NB4 (cell line): ENCODE measurements at regions not wholly inside any gene's neighbourhood (a gene's known extent, or its start where the extent isn't known, plus 50 kb on each side); places are given as distances from the start of the nearest gene placed in this dataset.
"Not testable (repeated sequence)": the region's sequence is repeated elsewhere in the genome, so short reads cannot be mapped to it uniquely, and the experiment has no call there.

ENCODE experiments used
- DNase-seq: peaks from one replicate; pipeline ENCODE4 v3.0.0; 2010; ENCODE audit warnings: low read depth
- H3K4me3 ChIP-seq: one replicate; pipeline ENCODE4 v1.5.1; 2011; ENCODE audit warnings: mild to moderate bottlenecking, low read depth, low read length, moderate library complexity
- CTCF ChIP-seq: IDR thresholded peaks from one replicate; pipeline ENCODE4 v1.5.1; 2012; ENCODE audit warnings: low read depth, low read length
- MAX ChIP-seq: IDR thresholded peaks from 2 replicates; pipeline ENCODE4 v1.6.1; 2011; ENCODE audit warnings: low read depth, low read length
- MYC ChIP-seq: IDR thresholded peaks from 2 replicates; pipeline ENCODE4 v1.6.1; 2011; ENCODE audit warnings: low read depth, low read length
- POLR2A ChIP-seq: IDR thresholded peaks from 2 replicates; pipeline ENCODE4 v1.6.1; 2011; ENCODE audit warnings: mild to moderate bottlenecking; ENCODE audit not compliant: insufficient read length; ENCODE audit errors: extremely low read depth

GRCh38 chr1:101588677-101589076 is 351.9 kb downstream of the S1PR1 start:
- DNase-seq, result no peak
- TF ChIP-seq CTCF, result no peak
- no peak for TF ChIP-seq MYC
- TF ChIP-seq POLR2A, result no peak
- no peak for TF ChIP-seq MAX
- no peak overlapping the region for H3K4me3 ChIP-seq

- TF ChIP-seq MYC (no peak), POLR2A (no peak), CTCF (no peak), MAX (no peak)
- DNase-seq, result no peak
- no peak overlapping the region for H3K4me3 ChIP-seq
Observed at GRCh38 chr1:101592845-101593244, 356.0 kb downstream of the S1PR1 start.

GRCh38 chr1:101595881-101596374 is 359.1 kb downstream of the S1PR1 start:
- no peak overlapping the region for H3K4me3 ChIP-seq
- no peak for TF ChIP-seq POLR2A
- no peak for TF ChIP-seq MYC
- no peak for TF ChIP-seq CTCF
- no peak for TF ChIP-seq MAX
- no peak for DNase-seq

GRCh38 chr1:101600615-101601014 is 363.8 kb downstream of the S1PR1 start:
- not testable (repeated sequence) for DNase-seq, H3K4me3 ChIP-seq

- DNase-seq, result no peak
- TF ChIP-seq CTCF, result no peak
- TF ChIP-seq POLR2A, result no peak
- TF ChIP-seq MAX, result no peak
- no peak for TF ChIP-seq MYC
- no peak overlapping the region for H3K4me3 ChIP-seq
Observed at GRCh38 chr1:101603726-101604125, 366.9 kb downstream of the S1PR1 start.

- no peak overlapping the region for H3K4me3 ChIP-seq
- no peak for DNase-seq
- TF ChIP-seq CTCF, result no peak
- no peak for TF ChIP-seq MAX
Observed at GRCh38 chr1:101605878-101606277, 369.1 kb downstream of the S1PR1 start.

- H3K4me3 ChIP-seq, result no peak overlapping the region
- no peak for DNase-seq
- no peak for TF ChIP-seq MYC
- no peak for TF ChIP-seq POLR2A
- TF ChIP-seq CTCF, result no peak
- no peak for TF ChIP-seq MAX
Observed at GRCh38 chr1:101613546-101613945, 376.7 kb downstream of the S1PR1 start.
